T-helper 2 cell treated with Interferon-gamma antibody and Interleukin-4, amounts not matched to agents 100 ng/mL and 5 ng/mL, for 36 hours (primary cell): ENCODE measurements at regions not wholly inside any gene's neighbourhood (a gene's known extent, or its start where the extent isn't known, plus 50 kb on each side); places are given as distances from the start of the nearest gene placed in this dataset.
"Not testable (repeated sequence)": the region's sequence is repeated elsewhere in the genome, so short reads cannot be mapped to it uniquely, and the experiment has no call there.

Source experiments
- intact Hi-C: fragments of 100-400 bp; cut with micrococcal nuclease; formaldehyde crosslinking; loops from one replicate; pipeline ENCODE4 v1.15.1; 2023

DNA sequence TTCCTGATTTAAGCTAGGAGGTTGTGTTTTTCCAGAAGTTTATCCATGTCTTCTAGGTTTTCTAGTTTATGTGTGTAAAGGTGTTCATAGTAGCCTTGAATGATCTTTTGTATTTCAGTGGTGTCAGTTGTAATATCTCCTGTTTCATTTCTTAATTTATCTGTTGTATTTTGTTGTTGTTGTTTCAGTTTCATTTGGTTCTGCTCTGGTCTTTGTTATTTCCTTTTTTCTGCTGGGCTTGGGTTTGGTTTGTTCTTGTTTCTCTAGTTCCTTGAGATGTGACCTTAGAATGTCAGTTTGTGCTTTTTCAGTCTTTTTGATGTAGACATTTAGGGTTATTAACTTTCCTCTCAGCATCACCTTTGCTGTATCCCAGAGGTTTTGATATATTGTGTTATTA is 62.8 kb downstream of the SCP2D1 start:
- intact Hi-C loops, result not testable (repeated sequence)

GRCh38 chr20:18879262-18879661 is 65.7 kb downstream of the SCP2D1 start:
- intact Hi-C loops, result no loop called here

GRCh38 chr20:18886756-18887155 is 73.2 kb downstream of the SCP2D1 start:
- intact Hi-C loops, result no loop called here

- intact Hi-C loops, result no loop called here
Measured at GRCh38 chr20:18901980-18902737, 88.6 kb downstream of the SCP2D1 start.

DNA sequence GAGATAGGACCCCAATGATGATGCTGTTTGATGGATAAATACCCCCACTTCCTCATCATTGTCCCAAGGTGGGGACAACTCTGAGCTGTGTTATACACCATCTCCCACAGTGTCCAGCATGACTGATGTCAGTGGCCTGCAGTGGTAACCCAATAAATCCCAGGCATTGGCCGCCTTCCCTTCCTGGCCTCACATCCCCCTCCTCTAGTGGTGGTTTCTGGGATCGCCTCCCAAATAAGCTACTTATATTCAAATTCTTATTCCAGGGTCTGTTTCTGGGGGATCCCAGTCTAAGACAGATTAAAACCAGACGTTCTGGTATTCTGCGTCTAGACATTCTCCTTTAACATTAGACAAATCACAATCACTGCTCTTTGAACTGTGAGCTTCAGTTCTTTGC is 90.6 kb downstream of the SCP2D1 start:
- intact Hi-C loops, result no loop called here

GRCh38 chr20:18904624-18905023 is 91.0 kb downstream of the SCP2D1 start:
- intact Hi-C loops, result no loop called here

DNA sequence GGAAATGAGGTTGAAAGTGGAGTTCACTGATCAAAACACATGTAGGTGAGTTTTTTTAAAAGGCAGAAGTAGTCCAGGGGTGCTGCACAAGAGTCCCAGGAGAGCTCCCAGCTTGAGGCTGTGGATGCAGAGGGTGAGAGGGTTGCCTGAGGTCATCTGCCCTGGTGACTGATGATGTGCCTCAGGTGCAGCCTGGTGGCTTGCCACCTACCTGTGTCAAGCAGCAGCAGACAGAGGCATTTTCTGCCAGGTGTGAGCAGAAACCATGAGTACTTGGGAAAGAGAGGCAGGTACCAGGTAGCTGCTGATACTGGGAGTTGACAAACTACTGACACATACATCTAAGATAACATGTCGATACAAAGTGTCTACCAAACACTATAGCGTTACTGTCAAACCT is 92.5 kb downstream of the SCP2D1 start:
- intact Hi-C loops, result no loop called here

GRCh38 chr20:18907353-18907752 is 93.8 kb downstream of the SCP2D1 start:
- intact Hi-C loops, result no loop called here

DNA sequence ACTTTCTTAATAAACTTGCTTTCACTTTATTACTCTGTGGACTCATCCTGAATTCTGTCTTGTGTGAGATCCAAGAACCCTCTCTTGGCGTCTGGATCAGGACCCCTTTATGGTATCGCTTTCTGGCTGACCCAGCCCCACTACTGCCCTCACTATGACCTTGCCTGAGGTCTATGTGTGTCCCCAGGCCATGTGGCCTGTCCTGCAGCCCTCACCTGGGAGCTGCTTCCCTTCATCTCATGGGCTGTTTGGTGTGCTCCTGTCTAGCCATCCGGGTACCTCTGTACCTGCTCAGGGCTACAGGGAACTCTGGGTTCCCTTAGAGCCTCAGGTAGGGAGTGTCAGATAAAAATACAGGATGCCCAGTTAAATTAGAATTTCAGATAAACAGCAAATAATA is 94.5 kb downstream of the SCP2D1 start:
- intact Hi-C loops, result no loop called here

DNA sequence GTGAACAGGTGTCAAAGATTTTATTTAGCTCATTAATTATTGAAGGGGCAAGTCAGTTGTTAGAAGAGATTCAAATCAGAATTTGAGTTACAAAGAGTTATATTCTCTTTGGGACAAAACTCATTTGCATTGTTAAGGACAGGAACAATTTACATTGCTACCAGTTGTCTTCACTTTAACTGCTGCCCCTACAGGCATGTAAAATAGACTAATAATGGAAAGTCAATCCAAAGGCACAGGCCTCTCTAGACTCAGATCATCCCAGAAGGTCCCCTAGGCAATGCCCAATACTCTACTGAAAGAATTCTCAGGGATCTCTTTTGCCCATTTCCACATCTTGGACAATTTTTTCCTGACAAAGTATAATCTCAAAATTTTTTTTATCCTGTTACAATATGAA is 95.7 kb downstream of the SCP2D1 start:
- intact Hi-C loops, result no loop called here

- intact Hi-C loops, result no loop called here
Measured at GRCh38 chr20:18913701-18914100, 100.1 kb downstream of the SCP2D1 start.

GRCh38 chr20:18914796-18915195 is 101.2 kb downstream of the SCP2D1 start:
- intact Hi-C loops, result no loop called here

GRCh38 chr20:18916886-18917750 is 103.5 kb downstream of the SCP2D1 start:
- intact Hi-C loops, result no loop called here

DNA sequence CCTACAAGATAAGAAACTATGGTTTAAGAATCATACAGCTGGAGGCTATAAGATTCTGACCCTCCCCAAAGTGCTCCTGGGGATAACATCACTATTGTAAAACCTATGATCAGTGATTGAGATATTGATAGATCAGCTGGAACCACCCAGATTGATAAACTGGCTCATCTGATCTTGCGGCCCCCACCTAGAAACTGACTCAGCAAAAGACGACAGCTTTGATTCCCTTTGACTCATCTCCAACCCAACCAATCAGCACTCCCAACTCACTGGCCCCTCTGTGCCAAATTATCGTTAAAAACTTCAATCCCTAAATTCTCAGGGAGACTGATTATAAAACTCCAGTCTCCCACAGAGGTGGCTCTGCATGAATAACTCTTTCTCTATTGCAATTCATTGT is 106.4 kb downstream of the SCP2D1 start:
- intact Hi-C loops, result no loop called here

GRCh38 chr20:18921291-18921690 is 107.7 kb downstream of the SCP2D1 start:
- intact Hi-C loops, result no loop called here

DNA sequence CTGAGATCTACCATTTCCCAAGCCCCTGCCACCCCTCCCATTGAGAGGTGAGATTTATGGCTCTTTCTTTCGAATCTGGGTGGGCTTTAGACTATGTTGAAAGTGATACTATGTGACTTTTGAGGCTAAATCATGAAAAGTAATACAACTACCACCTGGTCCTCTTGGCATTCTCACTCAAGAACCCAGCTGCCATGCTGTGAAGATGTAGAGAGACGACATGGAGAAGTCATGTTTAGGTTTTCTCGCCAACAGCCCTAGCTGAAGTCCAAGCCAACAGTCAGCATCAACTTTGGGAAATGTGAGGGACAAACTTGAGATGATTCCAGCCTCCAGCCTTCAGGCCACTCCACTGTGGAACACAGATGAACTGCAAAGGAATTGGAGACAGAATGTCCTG is 108.7 kb downstream of the SCP2D1 start:
- intact Hi-C loops, result no loop called here

- intact Hi-C loops, result no loop called here
Measured at GRCh38 chr20:18922898-18923297, 109.3 kb downstream of the SCP2D1 start.

GRCh38 chr20:18926965-18927364 is 113.4 kb downstream of the SCP2D1 start:
- intact Hi-C loops, result no loop called here

- intact Hi-C loops, result no loop called here
Measured at GRCh38 chr20:18928626-18929025, 115.0 kb downstream of the SCP2D1 start.

DNA sequence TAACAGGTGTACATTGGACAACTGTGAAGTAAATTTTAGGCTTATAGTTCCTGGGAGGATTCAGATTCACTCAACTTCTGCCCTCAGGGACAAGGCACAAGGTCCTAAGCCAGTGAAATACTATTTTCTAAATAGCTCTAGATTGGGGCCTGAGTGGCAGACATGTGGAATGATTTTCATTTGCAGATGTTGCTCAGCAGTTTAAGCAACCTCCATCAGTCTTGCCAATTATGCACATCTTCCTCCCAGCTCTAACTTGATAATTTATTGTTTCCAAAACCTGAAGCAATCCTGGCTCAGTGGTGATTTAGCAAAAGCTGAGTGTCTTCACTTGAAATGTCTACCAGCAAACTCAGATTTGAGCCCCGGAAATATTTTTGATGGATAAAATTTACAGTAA is 116.2 kb downstream of the SCP2D1 start:
- intact Hi-C loops, result no loop called here

DNA sequence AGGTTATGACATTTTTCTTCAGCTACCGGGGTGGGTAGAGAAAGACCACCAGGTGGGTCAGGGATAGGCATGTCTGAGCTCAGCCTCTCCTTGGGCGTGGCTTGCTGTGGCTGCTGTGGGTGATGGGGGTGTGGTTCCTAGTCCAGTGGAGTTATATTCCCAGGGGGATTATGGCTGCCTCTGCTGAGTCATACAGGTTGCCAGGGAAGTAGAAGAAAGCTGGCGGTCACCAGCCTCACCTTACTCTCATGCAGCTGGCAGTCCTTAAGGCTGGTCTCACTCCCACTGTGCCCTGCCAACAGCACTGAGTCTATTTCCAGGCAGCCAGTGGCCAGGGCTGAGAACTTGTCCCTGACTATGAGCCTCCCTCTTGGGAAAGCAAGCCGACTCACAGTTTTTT is 130.0 kb downstream of the SCP2D1 start:
- intact Hi-C loops, result no loop called here

DNA sequence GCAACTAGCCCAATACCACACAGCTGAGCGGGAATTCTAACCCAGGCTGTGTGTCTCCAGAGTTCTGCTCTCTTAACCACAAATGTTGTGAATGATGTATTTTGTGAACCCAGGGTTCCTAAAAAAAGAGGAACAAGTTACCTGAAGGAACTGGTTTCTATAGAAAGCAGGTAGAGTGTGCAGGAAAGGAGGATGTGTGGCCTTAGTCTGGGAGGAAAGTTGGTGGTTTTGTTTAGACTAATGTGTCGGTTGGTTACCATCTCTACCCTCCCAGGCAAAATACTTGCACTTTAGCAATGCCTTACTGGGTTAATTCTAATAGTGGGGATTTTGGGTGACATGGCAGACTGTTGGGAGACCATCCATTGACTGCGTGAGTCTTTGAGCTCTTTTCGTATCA is 143.3 kb downstream of the SCP2D1 start:
- intact Hi-C loops, result no loop called here

DNA sequence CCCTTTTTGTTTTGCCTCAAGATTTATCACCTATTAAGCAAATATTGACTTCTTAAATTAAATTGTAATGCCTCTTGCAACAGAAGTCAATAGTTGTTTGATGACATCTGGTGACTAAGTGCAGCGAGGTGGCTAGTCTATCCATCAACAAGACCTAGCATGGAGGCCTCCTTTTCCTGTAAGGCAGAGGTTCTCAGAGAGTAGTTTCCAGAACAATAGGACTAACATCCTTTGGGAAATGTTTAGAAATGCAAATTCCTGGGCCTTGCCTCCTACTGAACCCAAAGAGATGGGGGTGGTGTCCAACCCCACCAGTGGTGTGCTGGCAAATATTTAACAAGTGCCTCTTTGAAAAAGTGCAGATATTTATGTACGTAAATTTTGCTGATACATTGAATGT is 143.7 kb downstream of the SCP2D1 start:
- intact Hi-C loops, result no loop called here
